Kidney (tissue), 13 donors: ENCODE measurements at regions not wholly inside any gene's neighbourhood (a gene's known extent, or its start where the extent isn't known, plus 50 kb on each side); places are given as distances from the start of the nearest gene placed in this dataset.
"Not testable (repeated sequence)": the region's sequence is repeated elsewhere in the genome, so short reads cannot be mapped to it uniquely, and the experiment has no call there.

Experiments
- DNase-seq, 5 donors: peaks; one replicate each; pipeline ENCODE4 v3.0.0-alpha.2; 2013 to 2020
- FAIRE-seq: peaks from 2 replicates; lab custom pipeline; 2012; peaks lifted over from hg19 to GRCh38; lab: Jason Lieb, UNC
- H3K27ac ChIP-seq, 2 donors: one replicate each; pipeline ENCODE4 v1.7.0; 2013; ENCODE audit warnings: low read depth in 2 of 2, low read length in 2 of 2, inconsistent platforms in 1 of 2
- H3K27me3 ChIP-seq: one replicate; pipeline ENCODE4 v1.7.1; 2013; ENCODE audit warnings: low read length, inconsistent platforms; ENCODE audit not compliant: control insufficient read depth, insufficient read depth
- H3K36me3 ChIP-seq, 3 donors: one replicate each; pipeline versions ENCODE4 v1.7.0 to v1.7.1; 2013; ENCODE audit warnings: low read length in 3 of 3, control low read depth in 1 of 3, inconsistent platforms in 1 of 3; ENCODE audit not compliant: insufficient read depth in 3 of 3, control insufficient read depth in 2 of 3
- H3K4me1 ChIP-seq, 3 donors: one replicate each; pipeline versions ENCODE4 v1.7.0 to v1.7.1; 2013; ENCODE audit warnings: low read length in 3 of 3, inconsistent platforms in 1 of 3, low read depth in 1 of 3; ENCODE audit not compliant: control insufficient read depth in 2 of 3, insufficient read depth in 2 of 3
- H3K4me3 ChIP-seq, 3 donors: one replicate each; pipeline versions ENCODE4 v1.7.0 to v1.8.1; 2013; ENCODE audit warnings: low read length in 3 of 3, control low read depth in 1 of 3, inconsistent platforms in 1 of 3
- H3K9ac ChIP-seq, 3 donors: one replicate each; pipeline versions ENCODE4 v1.7.0 to v1.7.1; 2013; ENCODE audit warnings: low read length in 3 of 3, control low read depth in 1 of 3, inconsistent platforms in 1 of 3
- H3K9me3 ChIP-seq, 3 donors: one replicate each; pipeline versions ENCODE4 v1.7.0 to v1.7.1; 2013; ENCODE audit warnings: low read length in 3 of 3, control low read depth in 1 of 3, inconsistent platforms in 1 of 3; ENCODE audit not compliant: control insufficient read depth in 2 of 3, insufficient read depth in 1 of 3
- CTCF ChIP-seq: IDR thresholded peaks from 3 replicates; pipeline ENCODE4 v1.5.1; 2012; ENCODE audit warnings: mild to moderate bottlenecking, moderate library complexity, borderline replicate concordance; ENCODE audit not compliant: insufficient read depth; ENCODE audit errors: extremely low read depth
- intact Hi-C: fragments of 100-400 bp; cut with DNase I; formaldehyde crosslinking; loops from one replicate; pipeline ENCODE4 v1.11.1; 2022
- donor health status: control.
- donor health status: control.
- donor health status: control.
- donor health status: control.
- donor health status: control.
- donor health status: DM: yes; HTN: yes; CAD: no.
- donor health status: Normal renal cell carcinoma (clear cell type).

- Histone ChIP-seq H3K9me3 (no peaks in the 10 kb centered on the region), H3K27me3 (no peaks in the 10 kb centered on the region), H3K4me1 (no peaks in the 10 kb centered on the region), H3K9ac (no peak overlapping the region), H3K27ac (no peak overlapping the region), H3K4me3 (no peak overlapping the region), H3K36me3 (no peaks in the 10 kb centered on the region)
- TF ChIP-seq CTCF, result no peak
- DNase-seq (peak in 2 of 5 donors; percentile 14 to 48), FAIRE-seq (no peak)
- intact Hi-C loops, result no loop called here
Measured at GRCh38 chr9:102185962-102186361, 447.5 kb upstream of the GRIN3A start.

GRCh38 chr9:102185371-102185770 is 446.9 kb upstream of the GRIN3A start:
- DNase-seq, result no peak
- H3K27me3 ChIP-seq, result no peaks in the 10 kb centered on the region
- H3K36me3 ChIP-seq, result no peaks in the 10 kb centered on the region
- H3K27ac ChIP-seq, result no peak overlapping the region
- no peak for TF ChIP-seq CTCF
- no peak overlapping the region for H3K4me3 ChIP-seq
- no peak overlapping the region for H3K9ac ChIP-seq
- no peaks in the 10 kb centered on the region for H3K4me1 ChIP-seq
- intact Hi-C loops, result no loop called here
- FAIRE-seq, result no peak
- no peaks in the 10 kb centered on the region for H3K9me3 ChIP-seq

GRCh38 chr9:102178811-102179210 is 440.4 kb upstream of the GRIN3A start:
- no peak for DNase-seq
- Histone ChIP-seq H3K9ac (no peak overlapping the region), H3K4me1 (no peaks in the 10 kb centered on the region), H3K27me3 (no peaks in the 10 kb centered on the region), H3K27ac (no peak overlapping the region), H3K36me3 (no peaks in the 10 kb centered on the region), H3K9me3 (peaks cover 0 to 4% (median 0%) of the 10 kb centered on the region in 3 donors), H3K4me3 (no peak overlapping the region)
- no peak for FAIRE-seq
- intact Hi-C loops, result no loop called here
- no peak for TF ChIP-seq CTCF

GRCh38 chr9:102174202-102174601 is 435.8 kb upstream of the GRIN3A start:
- H3K4me3 ChIP-seq, intact Hi-C loops, H3K9me3 ChIP-seq, H3K4me1 ChIP-seq, H3K27me3 ChIP-seq, FAIRE-seq, H3K36me3 ChIP-seq, DNase-seq, H3K27ac ChIP-seq, H3K9ac ChIP-seq: not testable (repeated sequence)
